GM21367 (cell line): ENCODE measurements at regions not wholly inside any gene's neighbourhood (a gene's known extent, or its start where the extent isn't known, plus 50 kb on each side); places are given as distances from the start of the nearest gene placed in this dataset.
"Not testable (repeated sequence)": the region's sequence is repeated elsewhere in the genome, so short reads cannot be mapped to it uniquely, and the experiment has no call there.

Source experiments
- ATAC-seq: cut with Tn5 transposase; IDR thresholded peaks from one replicate; pipeline ENCODE4 v1.9.1; 2021; ENCODE audit not compliant: unreplicated experiment

DNA sequence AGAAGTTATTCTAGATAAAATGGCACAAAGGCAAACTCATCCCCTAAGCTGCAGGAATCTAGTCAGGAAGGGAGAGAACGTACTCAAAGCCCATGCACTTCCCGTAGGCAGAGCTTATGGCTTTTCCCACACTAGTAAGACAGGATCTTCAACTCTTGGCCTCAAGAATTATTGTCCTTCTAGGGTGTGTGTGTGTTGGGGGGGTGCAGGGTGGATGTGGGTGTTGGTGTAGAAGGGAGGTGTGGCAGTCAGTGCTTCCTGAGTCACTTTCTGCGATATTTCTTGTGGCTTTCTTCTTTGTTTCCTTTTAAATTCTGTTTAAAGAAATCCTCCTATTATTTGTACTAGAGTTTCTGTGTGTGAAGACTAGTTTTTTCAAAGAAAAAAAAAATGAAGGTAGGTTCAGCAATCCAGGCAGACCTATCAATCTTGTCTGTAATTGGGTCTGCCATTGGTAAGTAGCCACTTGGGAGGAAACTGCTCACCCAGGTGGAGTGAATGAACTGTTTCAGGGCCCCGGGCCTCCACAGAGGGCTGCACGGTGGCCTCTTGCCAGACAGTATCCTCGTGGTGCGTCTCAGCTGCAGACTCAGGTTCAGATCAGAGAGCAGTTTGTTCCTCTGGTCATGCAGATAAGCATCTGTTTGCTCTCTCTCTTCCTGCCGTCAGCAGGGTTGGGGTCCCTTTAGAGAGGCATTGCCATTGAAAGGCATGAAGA lies 131.9 kb downstream of the NPR3 start:
- no peak for ATAC-seq

- no peak for ATAC-seq
Measured at GRCh38 chr5:32843531-32843895, 132.4 kb downstream of the NPR3 start.

GRCh38 chr5:32845171-32845570 lies 134.1 kb downstream of the NPR3 start:
- no peak for ATAC-seq

- no peak for ATAC-seq
Measured at GRCh38 chr5:32848120-32848519, 137.0 kb downstream of the NPR3 start.

DNA sequence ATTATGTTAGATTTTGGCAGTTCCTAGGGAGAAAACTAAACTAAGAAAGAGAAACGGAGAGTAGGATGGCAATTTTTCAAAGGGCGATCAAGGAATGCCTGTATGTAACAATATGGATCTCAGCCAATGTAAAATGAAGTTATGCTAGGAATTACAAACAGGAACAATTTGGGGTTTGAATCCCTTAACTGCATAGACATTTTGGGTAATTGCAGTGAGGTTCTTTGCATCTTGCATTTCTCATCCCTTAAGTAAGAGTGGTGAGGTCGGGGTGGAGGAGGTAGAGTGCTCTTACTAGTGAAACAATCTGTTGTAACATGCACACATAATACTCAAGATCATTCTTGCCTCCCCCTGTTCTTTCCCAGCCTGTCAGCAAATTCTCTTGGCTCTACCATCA lies 137.6 kb downstream of the NPR3 start:
- ATAC-seq, result no peak

DNA sequence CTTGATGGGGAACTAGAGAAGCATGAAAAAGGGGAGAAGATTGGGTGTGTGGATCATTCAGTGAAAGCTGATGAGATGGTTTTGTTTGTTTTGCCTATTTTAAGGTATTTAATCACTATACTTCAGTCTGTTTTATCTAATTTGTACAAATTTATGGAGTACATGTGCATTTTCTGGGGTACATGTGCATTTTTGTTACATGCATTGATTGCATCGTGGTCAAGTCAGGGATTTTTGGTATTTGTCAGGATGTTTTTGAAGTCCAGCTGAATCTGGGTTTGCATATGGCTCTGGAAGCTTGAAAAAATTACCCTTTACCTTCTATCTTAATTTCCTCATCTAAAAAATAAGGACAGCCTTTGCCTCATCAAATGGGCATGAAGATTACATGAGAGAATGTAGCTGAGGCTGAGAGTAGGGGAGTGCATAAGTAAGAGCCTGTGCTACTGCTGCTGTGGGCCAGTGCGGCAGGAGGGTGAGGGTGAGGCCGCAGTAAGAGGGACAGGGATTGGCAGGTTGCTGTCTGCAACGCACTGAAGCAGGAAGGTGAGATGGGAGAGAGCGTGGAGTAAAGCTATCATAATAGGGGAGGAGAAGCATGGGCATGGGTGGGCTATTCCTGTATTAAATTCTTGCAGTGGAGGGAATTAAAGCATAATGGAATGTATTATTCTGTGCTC lies 139.8 kb downstream of the NPR3 start:
- ATAC-seq, result no peak

GRCh38 chr5:32851559-32852173 lies 140.5 kb downstream of the NPR3 start:
- no peak for ATAC-seq

GRCh38 chr5:32852535-32852934 lies 141.4 kb downstream of the NPR3 start:
- no peak for ATAC-seq

DNA sequence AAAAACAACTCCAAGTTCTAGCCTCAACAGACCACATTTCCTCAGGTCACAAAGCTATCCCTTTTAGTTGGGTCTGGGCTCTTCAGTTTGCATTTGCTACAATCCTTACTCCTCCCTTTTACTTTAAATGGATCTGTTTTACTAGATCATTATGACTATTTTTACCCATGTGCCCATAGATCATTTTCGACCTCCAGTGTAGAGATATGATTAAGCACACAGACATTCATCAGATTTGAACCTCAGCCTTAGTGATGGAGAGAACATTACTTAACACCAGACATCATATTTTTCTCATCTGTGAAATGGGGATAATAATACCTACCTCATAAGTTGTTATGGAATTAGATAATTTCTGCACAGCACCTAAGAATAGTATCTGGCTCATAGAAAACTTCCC lies 141.9 kb downstream of the NPR3 start:
- ATAC-seq, result no peak

DNA sequence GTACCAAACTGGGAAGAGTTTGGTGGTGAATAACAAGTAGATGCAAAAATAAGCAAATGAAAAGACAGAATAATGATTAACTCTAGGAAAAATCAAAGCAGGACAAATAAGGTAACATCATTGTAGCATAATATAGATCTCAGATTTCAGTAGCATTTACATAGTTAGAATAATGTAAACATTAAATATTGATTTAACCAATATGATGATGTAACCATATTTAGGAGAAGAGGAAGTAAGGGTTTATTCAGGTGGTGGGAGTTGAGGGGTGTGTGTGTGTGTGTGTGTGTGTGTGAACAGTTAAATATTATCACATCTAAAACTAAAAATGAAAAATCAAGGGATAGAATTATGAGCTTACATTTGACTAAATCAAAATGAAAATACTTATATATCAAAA lies 143.4 kb downstream of the NPR3 start:
- no peak for ATAC-seq

DNA sequence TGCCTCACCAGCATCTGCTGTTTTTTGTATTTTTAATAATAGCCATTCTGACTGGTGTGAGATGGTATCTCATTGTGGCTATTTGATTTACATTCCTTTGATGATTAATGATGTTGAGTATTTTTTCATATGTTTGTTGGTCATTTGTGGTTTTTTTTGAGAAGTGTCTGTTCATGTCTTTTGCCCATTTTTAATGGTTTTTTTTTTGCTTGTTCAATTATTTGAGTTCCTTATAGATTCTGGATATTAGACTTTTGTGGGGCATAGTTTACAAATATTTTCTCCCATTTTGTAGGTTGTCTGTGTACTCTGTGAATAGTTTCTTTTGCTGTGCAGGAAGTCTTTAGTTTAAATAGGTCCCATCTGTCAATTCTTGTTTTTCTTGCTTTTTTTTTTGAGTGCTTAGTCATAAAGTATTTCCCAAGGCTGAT lies 148.1 kb downstream of the NPR3 start:
- ATAC-seq, result no peak

DNA sequence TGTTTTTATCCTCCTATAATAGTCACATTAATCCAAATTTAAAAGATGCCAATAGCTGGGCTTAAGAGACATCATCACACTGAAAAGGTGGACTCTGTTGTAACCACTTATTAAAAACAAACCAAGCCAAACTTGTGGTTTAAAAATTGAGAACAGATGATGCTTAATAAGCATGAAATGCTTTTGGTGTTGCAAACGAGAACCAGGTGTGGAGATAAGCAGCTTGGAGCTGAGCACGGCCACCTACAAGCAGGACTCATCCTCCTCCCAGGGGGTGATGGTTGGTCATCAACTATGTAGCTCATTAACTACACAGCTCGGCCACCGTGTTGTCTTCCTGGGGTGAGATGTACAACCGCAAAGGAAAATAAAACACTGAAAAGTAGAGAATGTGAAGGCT lies 154.4 kb downstream of the NPR3 start:
- ATAC-seq, result no peak

DNA sequence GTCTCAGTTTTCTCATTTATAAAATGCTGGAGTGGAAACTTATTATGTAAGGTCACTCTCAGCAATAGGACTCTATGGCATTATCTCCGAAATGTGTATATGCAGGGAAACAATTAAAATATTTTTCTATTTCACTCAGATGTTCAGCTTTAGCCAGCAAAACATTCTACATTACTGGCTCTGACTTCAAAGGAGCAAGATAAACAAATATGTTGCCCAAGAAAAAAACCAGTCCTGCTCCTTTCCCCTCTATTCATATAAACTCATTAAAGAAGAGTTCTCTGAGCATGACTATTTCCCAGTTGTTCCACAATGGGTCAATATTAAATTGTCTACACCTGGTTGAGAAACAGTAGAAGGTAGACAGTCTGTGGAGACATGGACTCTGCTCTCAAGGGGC lies 155.0 kb downstream of the NPR3 start:
- ATAC-seq, result no peak

GRCh38 chr5:32869216-32869615 lies 158.1 kb downstream of the NPR3 start:
- no peak for ATAC-seq

DNA sequence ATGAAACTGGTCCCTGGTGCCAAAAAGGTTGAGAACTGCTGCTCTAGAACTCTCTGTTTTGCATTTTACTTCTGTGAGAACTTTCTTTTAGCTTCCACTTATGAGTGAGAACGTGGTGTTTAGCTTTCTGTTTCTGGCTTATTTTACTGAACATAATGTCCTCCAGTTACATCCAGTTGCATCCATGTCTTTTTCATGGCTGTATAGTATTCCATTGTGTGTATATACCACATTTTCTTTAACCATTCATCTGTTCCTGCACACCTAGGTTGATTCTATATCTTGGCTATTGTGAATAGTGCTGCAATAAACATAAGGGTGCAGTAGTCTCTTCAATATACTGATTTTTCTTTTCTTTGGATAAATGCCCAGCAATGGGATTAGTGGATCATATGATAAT lies 165.7 kb downstream of the NPR3 start:
- ATAC-seq, result no peak

DNA sequence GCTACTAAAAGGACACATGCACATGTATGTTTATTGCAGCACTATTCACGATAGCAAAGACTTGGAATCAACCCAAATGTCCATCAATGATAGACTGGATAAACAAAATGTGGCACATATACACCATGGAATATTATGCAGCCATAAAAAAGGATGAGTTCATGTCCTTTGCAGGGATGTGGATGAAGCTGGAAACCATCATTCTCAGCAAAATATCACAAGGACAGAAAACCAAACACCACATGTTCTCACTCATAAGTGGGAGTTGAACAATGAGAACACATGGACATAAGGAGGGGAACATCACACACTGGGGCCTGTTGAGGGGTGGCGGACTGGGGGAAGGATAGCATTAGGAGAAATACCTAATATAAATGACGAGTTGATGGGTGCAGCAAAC lies 168.2 kb downstream of the NPR3 start:
- ATAC-seq, result not testable (repeated sequence)

DNA sequence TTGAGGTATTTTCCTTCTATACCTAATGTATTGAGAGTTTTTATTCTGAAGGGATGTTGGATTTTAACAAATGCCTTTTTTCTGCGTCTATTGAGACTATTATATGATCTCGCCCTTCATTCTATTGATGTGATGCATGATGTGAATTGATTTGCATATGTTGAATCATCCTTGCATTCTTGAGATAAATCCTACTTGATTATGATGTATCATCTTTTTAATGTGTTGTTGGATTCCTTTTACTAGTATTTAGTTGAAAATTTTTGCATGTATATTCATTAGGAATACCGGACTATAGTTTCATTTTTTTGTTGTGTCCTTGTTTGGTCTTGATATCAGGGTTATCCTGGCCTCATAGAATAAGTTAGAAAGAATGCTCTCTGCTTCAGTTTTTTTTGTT lies 169.7 kb downstream of the NPR3 start:
- ATAC-seq, result no peak

DNA sequence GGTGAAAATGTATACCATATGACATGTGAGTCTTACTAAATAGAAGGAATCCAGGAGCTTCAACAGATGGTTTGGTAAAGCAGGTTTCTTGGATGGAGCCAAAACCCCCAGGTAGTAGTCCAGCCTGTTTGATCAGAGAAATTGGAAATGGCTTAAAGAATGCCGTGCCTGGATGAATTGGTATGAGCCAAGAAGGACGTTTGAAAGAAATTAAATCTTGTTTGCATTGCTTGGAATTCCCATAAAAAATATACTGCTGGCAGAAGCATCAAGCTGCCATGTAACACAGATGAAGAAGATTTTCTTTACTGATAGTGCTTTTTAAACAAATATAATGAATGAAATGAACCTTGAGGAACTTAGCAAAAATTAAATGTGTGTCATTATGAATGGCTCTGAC lies 176.3 kb downstream of the NPR3 start:
- no peak for ATAC-seq

GRCh38 chr5:32889078-32889477 lies 178.0 kb downstream of the NPR3 start:
- ATAC-seq, result no peak

GRCh38 chr5:32903613-32904012 lies 192.5 kb downstream of the NPR3 start:
- no peak for ATAC-seq

DNA sequence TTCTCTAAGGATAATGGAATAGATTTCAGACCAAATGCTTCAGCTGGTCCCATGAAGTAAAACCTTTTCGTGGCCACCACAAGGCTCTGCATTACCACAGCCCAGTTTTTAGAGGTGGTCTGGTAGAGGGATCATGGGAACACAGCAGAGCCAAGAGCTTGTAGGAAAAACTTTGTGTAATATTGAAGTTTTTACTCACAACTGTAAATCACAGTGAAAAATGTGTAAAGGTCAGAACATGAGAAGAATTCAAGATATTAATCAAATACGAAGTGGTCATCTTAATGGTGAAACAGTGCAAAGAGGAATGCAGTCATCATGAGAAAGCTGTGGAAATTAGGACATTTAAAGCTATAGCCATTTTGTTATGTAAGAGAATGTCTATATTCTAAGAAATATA lies 197.5 kb downstream of the NPR3 start:
- ATAC-seq, result no peak

GRCh38 chr5:32909207-32909606 lies 198.1 kb downstream of the NPR3 start:
- ATAC-seq, result no peak
